ENCODE measurements at regions not wholly inside any gene's neighbourhood (a gene's known extent, or its start where the extent isn't known, plus 50 kb on each side); places are given as distances from the start of the nearest gene placed in this dataset.

- DNase-seq = no peak
Observed at GRCh38 chr12:59839514-59839913, 243.7 kb downstream of the SLC16A7 start.

- no peak for DNase-seq
Observed at GRCh38 chr12:59843260-59843843, 247.5 kb downstream of the SLC16A7 start.

GRCh38 chr12:59844750-59845149 lies 248.9 kb downstream of the SLC16A7 start:
- DNase-seq = no peak

- no peak for DNase-seq
Observed at GRCh38 chr12:59845293-59845692, 249.5 kb downstream of the SLC16A7 start.

- no peak for DNase-seq
Observed at GRCh38 chr12:59847127-59847526, 251.3 kb downstream of the SLC16A7 start.

- DNase-seq = no peak
Observed at GRCh38 chr12:59850268-59850667, 254.4 kb downstream of the SLC16A7 start.

- DNase-seq = no peak
Observed at GRCh38 chr12:59858508-59859170, 262.8 kb downstream of the SLC16A7 start.

- DNase-seq = no peak
Observed at GRCh38 chr12:59859171-59859510, 263.3 kb downstream of the SLC16A7 start.

- no peak for DNase-seq
Observed at GRCh38 chr12:59861635-59862034, 265.8 kb downstream of the SLC16A7 start.

GRCh38 chr12:59867055-59867454 lies 271.2 kb downstream of the SLC16A7 start:
- no peak for DNase-seq

GRCh38 chr12:59867689-59868088 lies 271.9 kb downstream of the SLC16A7 start:
- no peak for DNase-seq

GRCh38 chr12:59871779-59872178 lies 275.9 kb downstream of the SLC16A7 start:
- DNase-seq = no peak

- DNase-seq = no peak
Observed at GRCh38 chr12:59873136-59873535, 277.3 kb downstream of the SLC16A7 start.

GRCh38 chr12:59874781-59875180 lies 279.0 kb downstream of the SLC16A7 start:
- no peak for DNase-seq

GRCh38 chr12:59886131-59886733 lies 290.4 kb downstream of the SLC16A7 start:
- DNase-seq = no peak

- DNase-seq = no peak
Observed at GRCh38 chr12:59887178-59887577, 291.3 kb downstream of the SLC16A7 start.

- DNase-seq = no peak
Observed at GRCh38 chr12:59890896-59891579, 295.2 kb downstream of the SLC16A7 start.

- DNase-seq = no peak
Observed at GRCh38 chr12:59895166-59895775, 299.4 kb downstream of the SLC16A7 start.

- DNase-seq = no peak
Observed at GRCh38 chr12:59904874-59905521, 309.2 kb downstream of the SLC16A7 start.

GRCh38 chr12:59911516-59911915 lies 315.7 kb downstream of the SLC16A7 start:
- no peak for DNase-seq

GRCh38 chr12:59916988-59917387 lies 321.2 kb downstream of the SLC16A7 start:
- DNase-seq = no peak

GRCh38 chr12:59927032-59927431 lies 331.2 kb downstream of the SLC16A7 start:
- DNase-seq = no peak

GRCh38 chr12:59928416-59928815 lies 332.6 kb downstream of the SLC16A7 start:
- DNase-seq = no peak
